ENCODE measurements at regions not wholly inside any gene's neighbourhood (a gene's known extent, or its start where the extent isn't known, plus 50 kb on each side); places are given as distances from the start of the nearest gene placed in this dataset.

GRCh38 chr5:92911293-92911692 lies 669.7 kb downstream of the NR2F1-AS1 start:
- TF ChIP-seq EZH2phosphoT487 (IDR thresholded peaks at IDR 0.05; ENCODE audit: unreplicated experiment): no peak
- no peak for TF ChIP-seq STAT1 (IDR thresholded peaks at IDR 0.05; ENCODE audit: unreplicated experiment)
- no peak for TF ChIP-seq ZNF114 (CRISPR knock-in tag; IDR thresholded peaks at IDR 0.05)
- TF ChIP-seq REST (IDR thresholded peaks at IDR 0.05; ENCODE audit: unreplicated experiment): no peak
- no peak for TF ChIP-seq EZH2 (IDR thresholded peaks at IDR 0.05; ENCODE audit: low read depth, unreplicated experiment)
- 0 out of 2 replicates have a peak, but pooled peaks have one; percentile 29 for TF ChIP-seq ZNF462 (CRISPR knock-in tag; IDR thresholded peaks at IDR 0.05)
- no peak for TF ChIP-seq POLR2AphosphoS5 (IDR thresholded peaks at IDR 0.05; ENCODE audit: low read depth)
- TF ChIP-seq ZNF331 (CRISPR knock-in tag; IDR thresholded peaks at IDR 0.05; ENCODE audit: low read depth): no peak
- TF ChIP-seq CREB1 (CRISPR knock-in tag; IDR thresholded peaks at IDR 0.05; ENCODE audit: low read depth): no peak
- TF ChIP-seq CTCF (conservative IDR thresholded peaks at IDR 0.05; ENCODE audit: low read depth in 2 of 2): no peak
- TF ChIP-seq NANOG (IDR thresholded peaks at IDR 0.05; ENCODE audit: borderline replicate concordance): peak; percentile 39; the same call in 1 of the 2 replicates
- TF ChIP-seq JUNB (IDR thresholded peaks at IDR 0.05; ENCODE audit: unreplicated experiment): no peak
- TF ChIP-seq, protein P1, sequence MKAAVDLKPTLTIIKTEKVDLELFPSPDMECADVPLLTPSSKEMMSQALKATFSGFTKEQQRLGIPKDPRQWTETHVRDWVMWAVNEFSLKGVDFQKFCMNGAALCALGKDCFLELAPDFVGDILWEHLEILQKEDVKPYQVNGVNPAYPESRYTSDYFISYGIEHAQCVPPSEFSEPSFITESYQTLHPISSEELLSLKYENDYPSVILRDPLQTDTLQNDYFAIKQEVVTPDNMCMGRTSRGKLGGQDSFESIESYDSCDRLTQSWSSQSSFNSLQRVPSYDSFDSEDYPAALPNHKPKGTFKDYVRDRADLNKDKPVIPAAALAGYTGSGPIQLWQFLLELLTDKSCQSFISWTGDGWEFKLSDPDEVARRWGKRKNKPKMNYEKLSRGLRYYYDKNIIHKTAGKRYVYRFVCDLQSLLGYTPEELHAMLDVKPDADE (IDR thresholded peaks at IDR 0.05): no peak
- Mint-ChIP-seq H3K4me3 (peak overlapping the region; percentile 38; the same call in 2 of the 3 replicates), H3K4me1 (peaks cover 42% of the 10 kb centered on the region), H3K36me3 (ENCODE audit: low read depth) (no peaks in the 10 kb centered on the region), H3K9me3 (no peaks in the 10 kb centered on the region), H3K27me3 (ENCODE audit: insufficient read depth, low read depth, poor library complexity) (peaks cover 3% of the 10 kb centered on the region), H3K27ac (no peak overlapping the region; the same call in 1 of the 2 replicates)
- Histone ChIP-seq H3K27ac (ENCODE audit: low read depth) (no peak overlapping the region), H3K27me3 (ENCODE audit: insufficient read depth) (no peaks in the 10 kb centered on the region), H3K4me2 (peak overlapping the region; percentile 50), H2AFZ (no peak overlapping the region), H3F3A (replicated peaks; ENCODE audit: low read depth) (no peaks in the 10 kb centered on the region), H4K20me1 (replicated peaks; ENCODE audit: insufficient read depth) (no peaks in the 10 kb centered on the region), H3K4me1 (ENCODE audit: insufficient read depth) (peaks cover 35% of the 10 kb centered on the region), H3K79me2 (replicated peaks; ENCODE audit: insufficient read depth) (no peaks in the 10 kb centered on the region), H3K4me3 (no peak overlapping the region), H3K36me3 (ENCODE audit: insufficient read depth) (no peaks in the 10 kb centered on the region), H3K9me2 (ENCODE audit: insufficient read depth) (no peaks in the 10 kb centered on the region)
- DNase-seq (ENCODE audit: low spot score) (peak; percentile 15), ATAC-seq (peak; percentile 46)

Data from GM23338 (cell line).